Cerebellar nuclear complex (tissue), 1 donor: ENCODE measurements at regions not wholly inside any gene's neighbourhood (a gene's known extent, or its start where the extent isn't known, plus 50 kb on each side); places are given as distances from the start of the nearest gene placed in this dataset.
"Not testable (repeated sequence)": the region's sequence is repeated elsewhere in the genome, so short reads cannot be mapped to it uniquely, and the experiment has no call there.

Experiments used
- DNase-seq, 2 experiments: peaks; one replicate each; lab custom pipeline; 2025; lab: John Stamatoyannopoulos, UW

DNA sequence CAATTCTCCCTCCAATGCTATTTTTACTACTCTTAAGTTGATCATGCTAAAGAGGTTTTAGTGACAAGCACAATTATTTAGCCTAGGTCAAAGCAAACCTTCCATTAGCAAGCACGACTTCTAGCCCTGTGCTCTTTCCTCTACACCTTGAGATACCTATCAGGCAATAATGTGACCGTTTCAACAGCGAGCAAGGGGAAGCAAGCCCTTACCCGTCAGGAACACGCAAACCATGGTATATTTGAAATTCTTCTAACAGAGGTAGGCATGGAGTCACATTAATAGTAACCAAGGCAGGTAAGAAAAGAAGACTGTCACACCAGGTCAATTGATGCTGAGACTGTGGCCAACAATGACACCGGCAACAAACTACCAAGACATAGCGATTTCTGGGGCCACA is 68.9 kb upstream of the VGLL4 start:
- DNase-seq, result no peak

DNA sequence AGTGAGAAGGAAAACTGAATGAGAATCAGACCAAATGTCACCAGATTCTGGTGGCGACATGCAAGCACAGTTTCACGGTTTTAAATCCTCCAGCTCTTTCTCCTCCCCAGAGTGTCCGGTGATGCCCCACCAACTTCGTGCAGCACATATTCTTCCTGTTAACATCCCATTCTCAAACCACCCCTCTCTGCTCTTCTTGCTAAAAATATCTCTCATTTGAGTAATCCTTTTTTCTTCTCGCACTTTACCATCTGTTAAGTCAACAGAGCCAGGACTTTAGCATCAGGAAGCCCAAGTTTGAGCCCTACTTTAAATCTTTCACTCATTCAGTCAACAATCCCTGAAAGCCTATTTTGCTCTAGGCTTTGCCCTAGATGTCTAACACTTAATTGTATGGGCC is 68.2 kb upstream of the VGLL4 start:
- no peak for DNase-seq

DNA sequence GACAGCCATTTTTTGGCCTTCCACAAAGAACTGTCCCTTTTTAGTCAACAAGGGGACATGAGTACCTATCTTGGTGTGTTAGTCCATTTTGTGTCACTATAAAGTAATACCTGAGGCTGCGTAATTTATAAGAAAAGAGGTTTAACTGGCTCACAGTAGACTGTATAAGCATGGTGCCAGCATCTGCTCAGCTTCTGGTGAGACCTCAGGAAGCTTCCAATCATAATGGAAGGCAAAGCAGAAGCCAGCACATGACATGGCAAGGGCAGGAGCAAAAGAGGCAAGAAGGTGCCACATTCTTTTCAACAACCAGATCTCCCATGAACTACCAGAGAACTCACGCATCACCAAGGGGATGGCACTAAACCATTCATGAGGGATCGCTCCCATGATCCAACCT is 66.1 kb upstream of the VGLL4 start:
- no peak for DNase-seq

DNA sequence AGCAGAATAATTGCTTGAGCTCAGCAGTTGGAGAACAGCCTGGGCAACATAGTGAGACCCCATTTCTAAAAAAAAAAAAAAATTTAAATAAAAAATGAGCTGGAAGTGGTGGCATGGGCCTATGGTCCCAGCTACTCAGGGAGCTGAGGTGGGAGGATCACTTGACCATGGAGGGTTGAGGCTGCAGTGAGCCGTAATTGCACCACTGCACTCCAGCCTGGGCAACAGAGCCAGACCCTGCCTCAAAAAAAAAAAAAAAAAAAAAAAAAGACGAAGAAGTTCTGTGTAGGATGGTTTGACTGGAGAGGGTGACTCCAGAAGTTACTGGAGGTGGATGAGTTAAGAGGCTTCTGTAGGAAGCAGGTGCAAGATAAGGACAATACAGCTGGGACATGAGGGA is 63.4 kb upstream of the VGLL4 start:
- not testable (repeated sequence) for DNase-seq

DNA sequence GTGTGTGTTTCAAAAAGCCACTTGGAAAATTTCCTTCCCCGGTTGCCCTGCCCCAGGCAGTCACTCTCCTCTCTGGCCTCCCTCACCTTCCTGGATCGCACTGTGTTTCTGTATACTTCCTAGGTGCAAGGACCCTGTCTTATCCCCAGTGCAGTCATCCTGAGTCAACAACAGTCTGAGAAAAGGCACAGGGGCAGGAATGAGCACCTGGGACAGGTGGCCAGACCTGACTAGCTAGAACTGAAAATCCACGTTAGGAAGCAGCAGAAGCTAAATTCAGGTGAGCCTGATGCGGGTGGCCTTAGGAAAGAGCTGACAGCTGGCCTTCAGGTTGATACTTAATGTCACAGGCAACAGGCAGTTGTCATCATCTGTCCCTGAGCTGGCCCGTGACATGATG is 62.9 kb upstream of the VGLL4 start:
- no peak for DNase-seq

DNA sequence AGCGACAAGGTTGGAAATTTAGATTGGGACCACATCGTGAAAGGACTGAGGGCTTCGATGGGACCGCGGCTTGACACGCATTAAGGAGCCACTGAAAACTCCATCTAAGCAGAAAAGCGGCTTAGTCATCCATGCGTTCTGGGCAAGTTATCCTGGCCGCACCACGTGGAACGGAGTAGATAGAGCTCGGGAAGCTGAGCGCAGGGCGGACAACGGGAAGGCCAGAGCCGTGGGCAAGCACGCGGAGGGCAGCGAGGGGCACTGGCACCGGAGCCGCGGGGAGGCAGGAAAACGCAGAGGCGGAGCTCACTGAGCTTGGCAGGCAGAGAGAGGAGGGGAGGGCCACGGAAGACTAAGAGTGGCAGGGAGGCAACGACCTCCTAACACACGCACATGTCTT is 61.3 kb upstream of the VGLL4 start:
- DNase-seq, result no peak

DNA sequence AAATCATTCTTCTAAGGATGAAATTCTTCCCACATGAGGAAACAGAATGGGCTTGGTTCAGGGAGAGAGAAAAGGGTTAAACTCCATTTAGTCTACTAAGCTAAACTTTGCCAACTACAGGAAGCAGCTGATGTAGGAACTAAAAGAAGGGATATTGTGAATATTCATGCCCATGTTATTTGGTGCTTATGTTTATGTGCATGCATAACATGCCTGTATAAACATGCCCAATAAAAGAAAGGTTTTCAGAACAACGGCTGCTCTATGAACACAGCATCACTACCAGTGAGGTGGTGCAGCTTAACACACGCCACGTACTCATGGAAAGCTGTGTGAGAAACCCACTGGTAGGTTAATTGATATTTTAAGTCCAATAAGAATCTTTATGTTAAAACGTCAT is 59.4 kb upstream of the VGLL4 start:
- DNase-seq, result no peak

DNA sequence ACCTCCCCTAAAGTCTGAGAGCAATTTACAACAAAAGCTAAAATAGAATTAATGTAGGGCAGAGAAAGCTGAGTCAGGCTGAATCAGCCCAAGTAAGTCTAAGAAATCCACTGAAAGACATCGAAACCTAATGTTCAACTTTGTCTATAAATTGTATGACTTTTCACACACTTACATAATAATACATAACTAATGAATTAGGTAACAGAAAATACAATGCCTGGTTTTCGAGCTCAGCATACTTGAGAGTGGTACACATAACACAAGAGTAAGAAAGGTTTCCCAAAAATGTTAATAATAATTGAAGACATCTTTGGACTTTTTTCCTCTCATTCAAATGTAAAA is 55.3 kb upstream of the VGLL4 start:
- DNase-seq, result no peak

DNA sequence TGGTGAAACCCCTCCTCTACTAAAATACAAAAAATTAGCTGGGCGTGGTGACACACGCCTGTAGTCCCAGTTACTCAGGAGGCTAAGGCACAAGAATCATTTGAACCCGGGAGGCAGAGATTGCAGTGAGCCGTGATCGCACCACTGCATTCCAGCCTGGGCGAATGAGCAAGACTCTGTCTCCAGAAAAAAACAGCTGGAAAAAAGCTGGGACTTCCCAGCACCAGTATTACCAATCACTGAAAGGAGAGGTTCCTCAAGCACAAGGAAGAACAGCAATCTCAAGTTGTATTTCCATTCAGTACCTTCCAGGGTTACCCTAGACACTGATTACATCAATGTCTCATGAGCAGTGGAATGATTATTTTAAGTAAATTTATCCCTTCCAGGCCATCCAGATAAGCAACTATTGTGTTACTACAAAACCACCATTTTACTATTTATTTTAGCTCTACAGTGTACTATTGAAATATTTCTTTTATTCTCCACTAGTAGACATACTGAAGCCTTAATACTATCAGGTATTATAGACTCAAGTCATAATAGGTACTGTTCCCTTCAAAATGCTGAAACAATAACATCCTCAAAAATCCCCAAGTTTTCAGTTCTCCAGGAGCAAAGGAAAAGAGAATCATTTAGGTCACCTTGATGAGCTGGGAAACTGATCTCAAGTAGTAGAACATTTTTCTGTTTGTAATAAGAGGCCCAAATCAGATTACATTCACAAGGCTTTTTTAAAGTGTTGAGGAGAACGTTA is 54.8 kb upstream of the VGLL4 start:
- DNase-seq, result no peak

DNA sequence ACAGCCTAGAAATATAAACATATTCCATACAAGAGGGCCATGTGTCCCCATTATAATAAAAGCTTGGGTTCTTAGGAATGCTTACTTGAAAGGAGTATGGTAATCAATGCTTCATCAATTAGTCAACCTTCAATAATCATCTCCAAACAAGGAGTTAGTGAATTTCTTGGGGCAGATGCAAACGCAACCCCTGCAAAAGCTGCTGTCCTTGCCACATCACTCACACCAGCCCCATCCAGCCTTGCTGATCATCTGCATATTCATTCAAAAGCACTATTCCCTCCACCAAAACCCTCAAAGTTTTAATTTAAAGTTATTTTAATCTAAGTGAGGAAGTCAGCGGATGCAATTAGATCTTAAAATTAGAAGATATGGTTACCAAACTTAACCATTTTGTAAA is 54.0 kb upstream of the VGLL4 start:
- DNase-seq, result no peak

DNA sequence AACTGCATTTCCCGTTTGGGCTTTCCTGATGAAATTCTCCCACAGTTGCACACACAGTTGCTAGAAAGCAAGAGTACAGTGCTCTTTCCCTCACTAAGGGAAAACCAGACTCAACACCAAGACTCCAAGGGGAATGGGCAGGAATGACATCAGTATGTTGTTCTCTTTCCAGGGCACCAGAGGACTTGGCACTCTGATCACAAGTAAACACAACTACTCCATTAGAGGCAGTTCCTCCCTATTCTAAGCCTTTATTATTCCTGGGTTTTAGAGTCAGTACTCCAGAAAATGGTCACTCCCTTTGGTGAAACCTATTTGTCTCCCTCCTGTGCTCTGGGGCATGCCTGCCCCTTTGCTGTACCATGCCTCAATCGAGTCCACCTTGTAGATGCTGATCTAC is 52.3 kb upstream of the VGLL4 start:
- DNase-seq, result no peak
